ENCODE measurements at regions not wholly inside any gene's neighbourhood (a gene's known extent, or its start where the extent isn't known, plus 50 kb on each side); places are given as distances from the start of the nearest gene placed in this dataset.

DNA sequence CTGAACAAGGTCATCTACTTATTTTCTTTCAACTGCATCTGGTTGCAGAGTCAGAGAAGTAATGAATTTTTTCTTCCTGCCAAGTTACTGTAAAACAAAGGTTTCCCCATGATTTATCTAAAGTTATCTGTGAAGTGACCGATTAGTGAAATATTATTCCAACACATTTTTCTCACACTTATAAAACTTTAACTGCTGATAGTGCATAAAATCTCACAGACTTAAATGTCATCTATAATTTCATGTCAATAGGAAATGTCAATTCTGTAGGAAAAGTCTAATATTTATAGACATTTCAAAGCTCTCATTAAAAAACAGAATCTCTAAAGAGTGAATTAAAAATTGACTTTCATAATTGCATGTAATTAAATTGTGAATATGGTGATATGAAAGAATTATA lies 397.2 kb downstream of the SLITRK1 start:
- 78 to 86% methylated on average over 1 of the region's 1 CpG for WGBS, 2 donors
- Histone ChIP-seq H3K27me3 (no peaks in the 10 kb centered on the region), H3K4me1 (no peaks in the 10 kb centered on the region), H3K9me3 (no peaks in the 10 kb centered on the region), H3K4me3 (no peak overlapping the region), H3K36me3 (no peaks in the 10 kb centered on the region), H3K27ac (no peak overlapping the region)
- TF ChIP-seq, protein P1, sequence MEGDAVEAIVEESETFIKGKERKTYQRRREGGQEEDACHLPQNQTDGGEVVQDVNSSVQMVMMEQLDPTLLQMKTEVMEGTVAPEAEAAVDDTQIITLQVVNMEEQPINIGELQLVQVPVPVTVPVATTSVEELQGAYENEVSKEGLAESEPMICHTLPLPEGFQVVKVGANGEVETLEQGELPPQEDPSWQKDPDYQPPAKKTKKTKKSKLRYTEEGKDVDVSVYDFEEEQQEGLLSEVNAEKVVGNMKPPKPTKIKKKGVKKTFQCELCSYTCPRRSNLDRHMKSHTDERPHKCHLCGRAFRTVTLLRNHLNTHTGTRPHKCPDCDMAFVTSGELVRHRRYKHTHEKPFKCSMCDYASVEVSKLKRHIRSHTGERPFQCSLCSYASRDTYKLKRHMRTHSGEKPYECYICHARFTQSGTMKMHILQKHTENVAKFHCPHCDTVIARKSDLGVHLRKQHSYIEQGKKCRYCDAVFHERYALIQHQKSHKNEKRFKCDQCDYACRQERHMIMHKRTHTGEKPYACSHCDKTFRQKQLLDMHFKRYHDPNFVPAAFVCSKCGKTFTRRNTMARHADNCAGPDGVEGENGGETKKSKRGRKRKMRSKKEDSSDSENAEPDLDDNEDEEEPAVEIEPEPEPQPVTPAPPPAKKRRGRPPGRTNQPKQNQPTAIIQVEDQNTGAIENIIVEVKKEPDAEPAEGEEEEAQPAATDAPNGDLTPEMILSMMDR (IDR thresholded peaks at IDR 0.05) = no peak
- TF ChIP-seq EP300 (IDR thresholded peaks at IDR 0.05) = no peak
- TF ChIP-seq POLR2AphosphoS5 (IDR thresholded peaks at IDR 0.05) = no peak
- no peak for TF ChIP-seq POLR2A (IDR thresholded peaks at IDR 0.05)
- intact Hi-C loops (cut with DNase I) = no loop called here
- no peak for DNase-seq

DNA sequence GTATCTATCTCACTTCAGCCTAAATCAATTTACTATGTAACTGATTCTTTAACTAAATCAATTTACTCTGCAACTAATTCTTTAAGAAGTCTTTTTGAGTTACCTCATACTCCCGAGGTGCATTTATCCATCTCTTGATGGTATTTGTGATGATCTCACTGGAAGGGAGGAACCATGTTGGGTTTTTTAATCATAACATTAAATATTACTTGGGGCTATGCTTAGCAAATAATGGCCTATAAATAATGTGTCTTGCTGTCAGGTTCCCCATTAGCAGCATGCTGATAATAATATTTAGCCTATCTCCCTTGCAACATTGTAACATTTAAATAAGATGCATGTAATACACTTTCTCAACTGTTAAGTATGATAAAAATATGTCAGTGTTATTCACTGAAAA lies 411.3 kb downstream of the SLITRK1 start:
- Histone ChIP-seq H3K4me1 (no peaks in the 10 kb centered on the region), H3K27ac (no peak overlapping the region), H3K27me3 (no peaks in the 10 kb centered on the region), H3K9me3 (no peaks in the 10 kb centered on the region), H3K36me3 (no peaks in the 10 kb centered on the region), H3K4me3 (no peak overlapping the region)
- intact Hi-C loops (cut with DNase I) = no loop called here
- TF ChIP-seq POLR2AphosphoS5 (IDR thresholded peaks at IDR 0.05) = no peak
- no peak for TF ChIP-seq EP300 (IDR thresholded peaks at IDR 0.05)
- TF ChIP-seq POLR2A (IDR thresholded peaks at IDR 0.05) = no peak
- TF ChIP-seq, protein P1 (IDR thresholded peaks at IDR 0.05) = no peak
- DNase-seq = no peak
- 61 to 86% methylated on average over 1 of the region's 1 CpG for WGBS, 2 donors

DNA sequence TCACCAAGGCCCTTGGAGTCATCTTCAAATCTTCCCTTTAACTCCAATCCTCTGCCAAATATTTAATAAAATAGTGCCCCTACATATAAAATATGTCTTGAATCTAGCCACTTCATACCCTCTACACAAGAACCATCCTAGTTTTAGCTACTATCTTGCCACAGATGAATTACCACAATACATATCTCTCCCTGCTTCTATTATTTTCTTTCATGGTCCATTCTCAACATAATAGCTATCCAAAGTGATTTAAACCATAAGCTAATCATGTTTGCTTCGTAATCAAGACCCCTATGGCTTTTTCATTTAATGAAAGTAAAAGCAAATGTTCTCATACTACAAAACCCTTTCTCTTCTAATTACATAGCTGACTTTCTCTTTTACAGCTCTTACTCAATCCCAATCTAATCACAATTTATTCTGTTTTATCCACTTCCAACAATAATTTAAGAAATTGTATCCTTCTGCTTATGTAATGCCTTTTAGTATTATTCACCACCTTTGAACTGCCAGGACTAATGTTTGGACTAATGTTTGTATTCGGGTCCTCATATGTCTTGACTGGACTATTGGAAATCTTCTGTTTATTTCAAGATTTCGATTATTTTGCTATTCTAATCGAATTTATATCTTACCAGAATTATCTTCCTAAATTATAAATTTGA lies 412.0 kb downstream of the SLITRK1 start:
- H3K4me3 ChIP-seq = no peak overlapping the region
- no peaks in the 10 kb centered on the region for H3K27me3 ChIP-seq
- no peak overlapping the region for H3K27ac ChIP-seq
- WGBS, 2 donors = 55 to 71% methylated on average over 4 of the region's 4 CpGs
- no peaks in the 10 kb centered on the region for H3K4me1 ChIP-seq
- intact Hi-C loops (cut with DNase I) = no loop called here
- no peaks in the 10 kb centered on the region for H3K36me3 ChIP-seq
- no peak for TF ChIP-seq POLR2AphosphoS5 (IDR thresholded peaks at IDR 0.05)
- no peak for TF ChIP-seq EP300 (IDR thresholded peaks at IDR 0.05)
- TF ChIP-seq POLR2A (IDR thresholded peaks at IDR 0.05) = no peak
- TF ChIP-seq, protein P1 (IDR thresholded peaks at IDR 0.05) = no peak
- DNase-seq = no peak
- H3K9me3 ChIP-seq = no peaks in the 10 kb centered on the region

DNA sequence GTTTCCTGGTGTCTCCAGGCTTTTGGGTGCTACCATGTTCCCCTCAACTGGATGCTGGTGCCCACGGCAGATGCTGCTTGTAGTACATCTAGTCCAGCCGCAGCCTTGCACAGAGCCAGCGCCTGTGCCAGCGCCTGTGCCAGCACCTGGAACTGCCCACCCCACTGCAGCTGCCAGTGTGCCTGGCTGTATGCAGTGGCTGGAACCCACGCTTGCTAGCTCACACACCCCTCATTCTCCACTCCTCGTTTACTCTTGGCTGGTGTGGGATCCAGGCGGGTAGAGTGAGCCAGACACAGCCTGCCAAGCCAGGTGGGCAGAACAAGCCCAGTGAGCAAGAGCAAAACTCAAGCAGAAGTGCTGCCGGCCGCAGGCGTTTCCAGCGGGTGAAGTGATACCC lies 428.6 kb downstream of the SLITRK1 start:
- H3K9me3 ChIP-seq = no peaks in the 10 kb centered on the region
- intact Hi-C loops (cut with DNase I) = no loop called here
- TF ChIP-seq POLR2AphosphoS5 (IDR thresholded peaks at IDR 0.05) (no peak), POLR2A (IDR thresholded peaks at IDR 0.05) (no peak), EP300 (IDR thresholded peaks at IDR 0.05) (no peak)
- TF ChIP-seq, protein P1 (IDR thresholded peaks at IDR 0.05) = no peak
- no peaks in the 10 kb centered on the region for H3K36me3 ChIP-seq
- no peak overlapping the region for H3K27ac ChIP-seq
- no peak overlapping the region for H3K4me3 ChIP-seq
- 95 to 96% methylated on average over 11 of the region's 11 CpGs for WGBS, 2 donors
- H3K27me3 ChIP-seq = no peaks in the 10 kb centered on the region
- DNase-seq = no peak
- peaks cover 0 to 4% (median 0%) of the 10 kb centered on the region in 4 donors for H3K4me1 ChIP-seq

DNA sequence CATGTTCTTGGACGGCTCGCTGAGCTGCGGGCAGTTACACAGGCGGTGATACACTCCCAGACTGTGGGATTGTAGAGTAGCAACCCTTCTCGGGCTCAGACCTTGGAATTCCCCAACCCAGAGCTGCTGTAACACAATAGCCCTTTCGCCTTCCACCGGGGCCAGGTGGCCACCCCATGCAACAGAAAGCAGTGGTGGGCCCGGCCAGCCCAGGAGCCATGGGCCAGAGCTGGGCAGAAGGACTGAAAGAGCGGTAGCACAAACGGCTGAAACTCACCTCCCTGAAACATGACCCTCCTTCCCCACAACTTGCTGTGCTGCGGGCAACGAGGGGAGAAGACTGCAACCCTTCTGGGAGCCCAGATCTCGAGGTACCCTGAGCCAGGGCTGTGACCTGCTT lies 429.0 kb downstream of the SLITRK1 start:
- no peaks in the 10 kb centered on the region for H3K36me3 ChIP-seq
- H3K4me1 ChIP-seq = peaks cover 0 to 4% (median 0%) of the 10 kb centered on the region in 4 donors
- no peak overlapping the region for H3K27ac ChIP-seq
- intact Hi-C loops (cut with DNase I) = no loop called here
- no peak for TF ChIP-seq EP300 (IDR thresholded peaks at IDR 0.05)
- no peak for TF ChIP-seq POLR2A (IDR thresholded peaks at IDR 0.05)
- TF ChIP-seq POLR2AphosphoS5 (IDR thresholded peaks at IDR 0.05) = no peak
- TF ChIP-seq, protein P1 (IDR thresholded peaks at IDR 0.05) = no peak
- DNase-seq = no peak
- WGBS, 2 donors = 89 to 91% methylated on average over 13 of the region's 13 CpGs
- no peak overlapping the region for H3K4me3 ChIP-seq
- H3K9me3 ChIP-seq = no peaks in the 10 kb centered on the region
- no peaks in the 10 kb centered on the region for H3K27me3 ChIP-seq

Measured in sigmoid colon (tissue), 6 donors.